ENCODE measurements at regions not wholly inside any gene's neighbourhood (a gene's known extent, or its start where the extent isn't known, plus 50 kb on each side); places are given as distances from the start of the nearest gene placed in this dataset.

DNA sequence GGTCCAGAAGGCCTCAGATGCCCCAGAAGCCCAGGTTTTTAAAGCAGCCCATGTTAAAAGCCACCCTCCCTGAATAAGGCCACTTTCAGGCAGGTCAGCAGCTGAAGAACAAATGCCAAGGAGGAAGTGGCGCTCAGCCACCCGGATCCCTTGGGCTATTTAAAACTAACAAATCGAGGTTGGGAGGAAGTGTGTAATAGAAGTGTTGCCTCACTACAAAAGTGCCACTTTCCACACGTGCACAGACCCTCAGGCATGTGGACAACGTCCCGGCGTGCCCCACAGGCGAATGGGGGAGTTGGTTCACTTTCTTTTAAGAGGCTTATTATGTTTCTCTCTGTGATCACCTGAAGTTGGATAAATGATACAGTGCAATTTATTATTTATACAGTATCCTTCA lies 173.8 kb upstream of the SALL3 start:
- H2AFZ ChIP-seq (ENCODE audit: low read length) = no peak overlapping the region
- no peak overlapping the region for H2BK15ac ChIP-seq (ENCODE audit: low read length)

DNA sequence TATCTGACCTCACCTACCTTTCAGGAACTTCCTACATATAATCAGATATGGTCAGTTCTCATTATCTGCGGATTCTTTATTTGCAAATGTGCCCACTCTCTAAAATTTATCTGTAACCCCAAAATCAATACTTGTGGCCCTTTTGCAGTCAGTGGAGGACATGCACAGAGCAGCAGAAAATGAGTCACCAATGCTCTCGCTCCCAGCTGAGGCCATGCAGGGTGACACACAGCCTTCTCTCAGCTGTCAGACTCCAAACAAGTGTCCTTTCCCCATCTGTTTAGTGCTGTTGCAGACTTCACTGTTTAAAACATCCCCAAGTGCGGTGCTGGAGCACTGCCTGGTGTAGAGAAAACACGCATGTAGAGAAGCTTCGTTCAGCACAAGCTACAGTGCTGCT lies 171.9 kb upstream of the SALL3 start:
- no peak overlapping the region for H3K14ac ChIP-seq (ENCODE audit: low read length)
- H2BK12ac ChIP-seq (ENCODE audit: low read length) = no peak overlapping the region
- DNase-seq (ENCODE audit: low spot score) = no peak
- peaks cover 2% of the 10 kb centered on the region for H3K79me1 ChIP-seq (ENCODE audit: low read depth, low read length)
- H3K4me2 ChIP-seq (ENCODE audit: insufficient read depth, low read length, poor library complexity, severe bottlenecking) = no peak overlapping the region
- H3K27me3 ChIP-seq (ENCODE audit: control insufficient read depth in 3 of 3, insufficient read depth in 3 of 3, low read depth in 1 of 3, low read length in 3 of 3) = no peaks in the 10 kb centered on the region
- no peak overlapping the region for H4K8ac ChIP-seq (ENCODE audit: low read depth, low read length)
- H2BK15ac ChIP-seq (ENCODE audit: low read length) = no peak overlapping the region
- no CpG with 5 or more reads among the region's 5 CpGs for WGBS, 2 donors (ENCODE audit: extremely low coverage in 2 of 2, insufficient read length in 2 of 2, insufficient replicate concordance in 1 of 2)
- no peak overlapping the region for H2AK5ac ChIP-seq (ENCODE audit: low read depth, low read length)
- no peak overlapping the region for H3K4ac ChIP-seq (ENCODE audit: low read length)
- H3K4me1 ChIP-seq (ENCODE audit: control insufficient read depth in 2 of 2, insufficient read depth in 1 of 2, low read depth in 1 of 2, low read length in 2 of 2) = peaks cover 0 to 10% of the 10 kb centered on the region in 2 donors
- H2AFZ ChIP-seq (ENCODE audit: low read length) = no peak overlapping the region
- no peak overlapping the region for H2BK5ac ChIP-seq (ENCODE audit: low read length)
- no peak overlapping the region for H2BK120ac ChIP-seq (ENCODE audit: low read depth, low read length)
- no peaks in the 10 kb centered on the region for H3K36me3 ChIP-seq (replicated peaks in 1 of 2; ENCODE audit: control insufficient read depth in 2 of 2, insufficient read depth in 2 of 2, low read length in 2 of 2)
- H3K18ac ChIP-seq (ENCODE audit: low read length) = no peak overlapping the region
- H4K91ac ChIP-seq (ENCODE audit: low read depth, low read length, poor library complexity) = no peak overlapping the region
- H3K27ac ChIP-seq (replicated peaks; ENCODE audit: low read length) = no peak overlapping the region
- H3K9ac ChIP-seq (ENCODE audit: low read depth, low read length, poor library complexity) = no peak overlapping the region
- no peak overlapping the region for H3K23ac ChIP-seq (ENCODE audit: low read depth, low read length, poor library complexity)
- no peak overlapping the region for H3K4me3 ChIP-seq (ENCODE audit: low read length in 2 of 2)
- peaks cover 0 to 6% of the 10 kb centered on the region in 2 donors for H3K9me3 ChIP-seq (replicated peaks in 1 of 2; ENCODE audit: control insufficient read depth in 2 of 2, insufficient read depth in 1 of 2, low read depth in 1 of 2, low read length in 2 of 2)

More for the DNA sequence above, 173.8 kb upstream of the SALL3 start:
- Histone ChIP-seq H3K9ac (ENCODE audit: low read depth, low read length, poor library complexity) (no peak overlapping the region), H2BK120ac (ENCODE audit: low read depth, low read length) (no peak overlapping the region), H3K36me3 (replicated peaks in 1 of 2; ENCODE audit: control insufficient read depth in 2 of 2, insufficient read depth in 2 of 2, low read length in 2 of 2) (no peaks in the 10 kb centered on the region), H3K79me1 (ENCODE audit: low read depth, low read length) (peaks cover 2% of the 10 kb centered on the region), H2BK12ac (ENCODE audit: low read length) (no peak overlapping the region), H4K8ac (ENCODE audit: low read depth, low read length) (no peak overlapping the region), H3K27ac (replicated peaks; ENCODE audit: low read length) (no peak overlapping the region), H3K23ac (ENCODE audit: low read depth, low read length, poor library complexity) (no peak overlapping the region), H3K4me2 (ENCODE audit: insufficient read depth, low read length, poor library complexity, severe bottlenecking) (no peak overlapping the region), H4K91ac (ENCODE audit: low read depth, low read length, poor library complexity) (no peak overlapping the region), H3K4me1 (ENCODE audit: control insufficient read depth in 2 of 2, insufficient read depth in 1 of 2, low read depth in 1 of 2, low read length in 2 of 2) (peaks cover 0 to 10% of the 10 kb centered on the region in 2 donors), H3K4ac (ENCODE audit: low read length) (no peak overlapping the region), H3K18ac (ENCODE audit: low read length) (no peak overlapping the region), H2AK5ac (ENCODE audit: low read depth, low read length) (no peak overlapping the region), H3K9me3 (replicated peaks in 1 of 2; ENCODE audit: control insufficient read depth in 2 of 2, insufficient read depth in 1 of 2, low read depth in 1 of 2, low read length in 2 of 2) (peaks cover 0 to 5% of the 10 kb centered on the region in 2 donors), H3K27me3 (ENCODE audit: control insufficient read depth in 3 of 3, insufficient read depth in 3 of 3, low read depth in 1 of 3, low read length in 3 of 3) (no peaks in the 10 kb centered on the region), H2BK5ac (ENCODE audit: low read length) (no peak overlapping the region), H3K4me3 (ENCODE audit: low read length in 2 of 2) (no peak overlapping the region), H3K14ac (ENCODE audit: low read length) (no peak overlapping the region)
- WGBS, 2 donors (ENCODE audit: extremely low coverage in 2 of 2, insufficient read length in 2 of 2, insufficient replicate concordance in 1 of 2) = no CpG with 5 or more reads among the region's 8 CpGs
- no peak for DNase-seq (ENCODE audit: low spot score)

DNA sequence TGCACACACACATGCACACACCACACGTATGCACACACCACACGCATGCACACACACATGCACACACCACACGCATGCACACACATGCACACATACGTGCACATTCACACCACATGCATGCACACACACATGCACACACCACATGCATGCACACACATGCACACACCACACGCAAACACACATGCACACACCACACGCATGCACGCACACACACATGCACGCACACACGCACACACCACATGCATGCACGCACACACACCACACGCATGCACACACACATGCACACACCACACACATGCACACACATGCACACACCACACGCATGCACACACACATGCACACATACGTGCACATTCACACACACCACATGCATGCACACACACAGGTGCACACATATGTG lies 169.8 kb upstream of the SALL3 start:
- Histone ChIP-seq H2BK5ac (ENCODE audit: low read length) (no peak overlapping the region), H3K27ac (replicated peaks; ENCODE audit: low read length) (no peak overlapping the region), H2AK5ac (ENCODE audit: low read depth, low read length) (no peak overlapping the region), H3K9me3 (replicated peaks in 1 of 2; ENCODE audit: control insufficient read depth in 2 of 2, insufficient read depth in 1 of 2, low read depth in 1 of 2, low read length in 2 of 2) (peaks cover 0 to 6% of the 10 kb centered on the region in 2 donors), H2AFZ (ENCODE audit: low read length) (no peak overlapping the region), H3K4me3 (ENCODE audit: low read length in 2 of 2) (peak overlapping the region in 1 of 2 donors; percentile 74), H3K4me2 (ENCODE audit: insufficient read depth, low read length, poor library complexity, severe bottlenecking) (no peak overlapping the region), H3K14ac (ENCODE audit: low read length) (peak overlapping the region; percentile 91), H2BK120ac (ENCODE audit: low read depth, low read length) (no peak overlapping the region), H3K23ac (ENCODE audit: low read depth, low read length, poor library complexity) (peak overlapping the region; percentile 89), H4K8ac (ENCODE audit: low read depth, low read length) (peak overlapping the region; percentile 8), H2BK15ac (ENCODE audit: low read length) (no peak overlapping the region), H3K9ac (ENCODE audit: low read depth, low read length, poor library complexity) (peak overlapping the region; percentile 45), H4K91ac (ENCODE audit: low read depth, low read length, poor library complexity) (peak overlapping the region; percentile 40), H3K27me3 (ENCODE audit: control insufficient read depth in 3 of 3, insufficient read depth in 3 of 3, low read depth in 1 of 3, low read length in 3 of 3) (peaks cover 0 to 21% (median 0%) of the 10 kb centered on the region in 3 experiments), H3K4ac (ENCODE audit: low read length) (no peak overlapping the region), H3K79me1 (ENCODE audit: low read depth, low read length) (peaks cover 2% of the 10 kb centered on the region), H3K4me1 (ENCODE audit: control insufficient read depth in 2 of 2, insufficient read depth in 1 of 2, low read depth in 1 of 2, low read length in 2 of 2) (peaks cover 0 to 12% of the 10 kb centered on the region in 2 donors), H3K36me3 (replicated peaks in 1 of 2; ENCODE audit: control insufficient read depth in 2 of 2, insufficient read depth in 2 of 2, low read length in 2 of 2) (no peaks in the 10 kb centered on the region), H2BK12ac (ENCODE audit: low read length) (peak overlapping the region; percentile 91), H3K18ac (ENCODE audit: low read length) (no peak overlapping the region)
- DNase-seq (ENCODE audit: low spot score) = no peak
- no CpG with 5 or more reads among the region's 13 CpGs for WGBS, 2 donors (ENCODE audit: extremely low coverage in 2 of 2, insufficient read length in 2 of 2, insufficient replicate concordance in 1 of 2)

DNA sequence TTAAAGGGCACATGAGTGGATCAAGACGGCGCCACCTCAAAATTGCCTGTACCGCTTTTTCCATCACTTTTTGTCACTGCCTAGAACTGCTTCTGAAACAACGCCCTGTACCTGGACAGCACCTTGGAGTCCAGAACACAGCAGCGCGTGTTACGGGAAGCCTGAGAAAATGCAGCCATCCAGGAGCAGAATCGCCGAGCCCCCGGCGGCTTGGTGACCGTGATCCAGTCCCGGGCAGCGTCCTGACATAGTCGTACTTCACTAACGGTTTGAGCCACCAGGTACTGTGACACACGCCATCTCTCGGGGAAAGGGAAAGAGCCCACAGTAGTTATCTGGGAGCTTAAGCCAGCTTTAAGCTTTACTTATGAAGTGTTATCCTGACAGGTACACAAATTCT lies 168.9 kb upstream of the SALL3 start:
- DNase-seq (ENCODE audit: low spot score) = no peak
- H3K4me2 ChIP-seq (ENCODE audit: insufficient read depth, low read length, poor library complexity, severe bottlenecking) = no peak overlapping the region
- no peak overlapping the region for H3K4ac ChIP-seq (ENCODE audit: low read length)
- no CpG with 5 or more reads among the region's 18 CpGs for WGBS, 2 donors (ENCODE audit: extremely low coverage in 2 of 2, insufficient read length in 2 of 2, insufficient replicate concordance in 1 of 2)
- no peak overlapping the region for H2BK5ac ChIP-seq (ENCODE audit: low read length)
- peaks cover 0 to 12% of the 10 kb centered on the region in 2 donors for H3K4me1 ChIP-seq (ENCODE audit: control insufficient read depth in 2 of 2, insufficient read depth in 1 of 2, low read depth in 1 of 2, low read length in 2 of 2)
- no peak overlapping the region for H3K27ac ChIP-seq (replicated peaks; ENCODE audit: low read length)
- H2AK5ac ChIP-seq (ENCODE audit: low read depth, low read length) = no peak overlapping the region
- H3K4me3 ChIP-seq (ENCODE audit: low read length in 2 of 2) = no peak overlapping the region
- H3K14ac ChIP-seq (ENCODE audit: low read length) = no peak overlapping the region
- H3K79me1 ChIP-seq (ENCODE audit: low read depth, low read length) = peaks cover 2% of the 10 kb centered on the region
- no peak overlapping the region for H4K8ac ChIP-seq (ENCODE audit: low read depth, low read length)
- no peak overlapping the region for H2AFZ ChIP-seq (ENCODE audit: low read length)
- peaks cover 0 to 29% (median 0%) of the 10 kb centered on the region in 3 experiments for H3K27me3 ChIP-seq (ENCODE audit: control insufficient read depth in 3 of 3, insufficient read depth in 3 of 3, low read depth in 1 of 3, low read length in 3 of 3)
- no peak overlapping the region for H4K91ac ChIP-seq (ENCODE audit: low read depth, low read length, poor library complexity)
- peaks cover 0 to 6% of the 10 kb centered on the region in 2 donors for H3K9me3 ChIP-seq (replicated peaks in 1 of 2; ENCODE audit: control insufficient read depth in 2 of 2, insufficient read depth in 1 of 2, low read depth in 1 of 2, low read length in 2 of 2)
- no peak overlapping the region for H3K9ac ChIP-seq (ENCODE audit: low read depth, low read length, poor library complexity)
- H2BK12ac ChIP-seq (ENCODE audit: low read length) = no peak overlapping the region
- H3K18ac ChIP-seq (ENCODE audit: low read length) = no peak overlapping the region
- H2BK120ac ChIP-seq (ENCODE audit: low read depth, low read length) = no peak overlapping the region
- H2BK15ac ChIP-seq (ENCODE audit: low read length) = no peak overlapping the region
- H3K36me3 ChIP-seq (replicated peaks in 1 of 2; ENCODE audit: control insufficient read depth in 2 of 2, insufficient read depth in 2 of 2, low read length in 2 of 2) = no peaks in the 10 kb centered on the region
- H3K23ac ChIP-seq (ENCODE audit: low read depth, low read length, poor library complexity) = no peak overlapping the region

All from neuronal stem cell (in vitro differentiated cells).